Endodermal cell (in vitro differentiated cells): ENCODE measurements at regions not wholly inside any gene's neighbourhood (a gene's known extent, or its start where the extent isn't known, plus 50 kb on each side); places are given as distances from the start of the nearest gene placed in this dataset.

Experiments
- DNase-seq: peaks from one replicate; pipeline ENCODE4 v3.0.0-alpha.2; 2017
- H3K27ac ChIP-seq: 2 replicates; pipeline ENCODE4 v1.5.1; 2013; ENCODE audit warnings: mild to moderate bottlenecking, low read depth, low read length, moderate library complexity
- H3K27me3 ChIP-seq: 2 replicates; pipeline ENCODE4 v1.6.1; 2013; ENCODE audit warnings: mild to moderate bottlenecking, low read length, moderate library complexity; ENCODE audit not compliant: insufficient read depth, control insufficient read depth, poor library complexity, severe bottlenecking
- H3K36me3 ChIP-seq: 2 replicates; pipeline ENCODE4 v1.7.0; 2013; ENCODE audit warnings: mild to moderate bottlenecking, low read length, moderate library complexity; ENCODE audit not compliant: control insufficient read depth, insufficient read depth
- H3K4me1 ChIP-seq: one replicate; pipeline ENCODE4 v1.7.0; 2013; ENCODE audit warnings: low read length; ENCODE audit not compliant: control insufficient read depth, insufficient read depth
- H3K4me3 ChIP-seq: 2 replicates; pipeline ENCODE4 v1.5.1; 2013; ENCODE audit warnings: mild to moderate bottlenecking, low read length, moderate library complexity
- H3K9ac ChIP-seq: 2 replicates; pipeline ENCODE4 v1.6.1; 2013; ENCODE audit warnings: mild to moderate bottlenecking, low read length, moderate library complexity; ENCODE audit not compliant: poor library complexity, severe bottlenecking; ENCODE audit errors: extremely low read depth
- H3K9me3 ChIP-seq: 2 replicates; pipeline ENCODE4 v1.6.1; 2013; ENCODE audit warnings: mild to moderate bottlenecking, low read length, moderate library complexity; ENCODE audit not compliant: control insufficient read depth
- H3K27ac Mint-ChIP-seq: 2 replicates; pipeline ENCODE4 v1.8.0; 2020; ENCODE audit warnings: mixed read lengths
- H3K27me3 Mint-ChIP-seq: 2 replicates; pipeline ENCODE4 v1.8.0; 2021; ENCODE audit warnings: mild to moderate bottlenecking, mixed read lengths; ENCODE audit not compliant: insufficient read depth
- H3K36me3 Mint-ChIP-seq: 2 replicates; pipeline ENCODE4 v1.8.0; 2020; ENCODE audit warnings: low read depth, mixed read lengths
- H3K4me1 Mint-ChIP-seq: 2 replicates; pipeline ENCODE4 v1.8.0; 2020; ENCODE audit warnings: mixed read lengths
- H3K4me3 Mint-ChIP-seq: 2 replicates; pipeline ENCODE4 v1.8.0; 2020; ENCODE audit warnings: mild to moderate bottlenecking, moderate library complexity, mixed read lengths
- H3K9me3 Mint-ChIP-seq: 2 replicates; pipeline ENCODE4 v1.8.0; 2020; ENCODE audit warnings: mild to moderate bottlenecking, mixed read lengths
- CTCF ChIP-seq: fragments of 200-600 bp; sonication (generic); conservative IDR thresholded peaks from 2 replicates; pipeline ENCODE4 v1.5.0; 2021; ENCODE audit warnings: antibody characterized with exemption, mild to moderate bottlenecking
- WGBS, 2 experiments: methylation state at CpG; one replicate each; pipeline versions ENCODE4 v1.1.5 to v1.1.7; 2013; ENCODE audit warnings: missing lambda C conversion rate in 2 of 2, mixed read lengths in 1 of 2; ENCODE audit not compliant: insufficient coverage in 1 of 2, insufficient read length in 1 of 2; 5-methylcytosine and 5-hydroxymethylcytosine counted together

DNA sequence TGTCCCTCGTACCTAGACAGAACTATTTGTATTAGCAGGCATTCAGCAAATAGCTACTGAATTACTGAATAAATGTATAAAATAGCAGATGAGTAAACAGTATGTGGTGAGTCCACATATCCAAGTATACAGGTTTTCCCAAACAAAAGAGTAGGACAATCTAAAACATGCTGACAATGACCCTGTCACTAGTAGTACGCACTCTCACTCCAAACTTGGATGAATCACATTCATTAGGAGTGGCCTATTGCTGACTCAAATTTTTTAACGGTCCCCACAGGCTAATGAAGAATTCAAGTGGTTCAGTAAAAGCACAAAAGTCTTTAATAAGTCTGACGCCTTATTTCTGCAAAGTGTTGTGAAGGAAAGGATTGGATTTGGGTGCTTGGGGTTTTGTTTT lies 449.3 kb upstream of the THBS1 start:
- H3K27me3 Mint-ChIP-seq, result no peaks in the 10 kb centered on the region

DNA sequence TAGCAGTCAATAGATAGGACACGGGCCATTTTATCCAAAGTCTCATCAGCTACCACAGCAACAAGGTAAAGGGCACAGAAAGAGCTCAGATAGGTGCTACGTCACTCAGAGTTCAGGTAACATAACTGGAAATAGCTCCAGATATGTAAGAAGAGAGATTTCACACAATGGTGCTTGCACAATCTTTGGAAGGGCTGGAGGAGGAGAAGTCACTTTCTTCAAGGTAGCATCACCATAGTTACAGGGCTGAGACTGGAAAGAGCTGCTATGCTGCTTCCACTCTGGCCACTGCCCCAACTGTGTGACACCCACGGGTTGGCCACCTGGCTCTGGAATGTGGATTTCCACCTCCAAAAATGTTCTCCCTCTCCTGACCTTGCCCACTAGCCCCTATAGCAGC lies 448.8 kb upstream of the THBS1 start:
- Histone ChIP-seq H3K9me3 (no peaks in the 10 kb centered on the region), H3K4me3 (no peak overlapping the region), H3K36me3 (no peaks in the 10 kb centered on the region), H3K27me3 (no peaks in the 10 kb centered on the region), H3K27ac (no peak overlapping the region), H3K9ac (no peak overlapping the region), H3K4me1 (no peaks in the 10 kb centered on the region)
- Mint-ChIP-seq H3K9me3 (no peaks in the 10 kb centered on the region), H3K4me3 (no peak overlapping the region), H3K27ac (no peak overlapping the region), H3K36me3 (no peaks in the 10 kb centered on the region), H3K27me3 (no peaks in the 10 kb centered on the region), H3K4me1 (peaks cover 10% of the 10 kb centered on the region)
- no peak for TF ChIP-seq CTCF
- no peak for DNase-seq
- 79 to 86% methylated on average over 3 of the region's 3 CpGs for WGBS, 2 experiments

More for the DNA sequence above, 449.3 kb upstream of the THBS1 start:
- H3K36me3 Mint-ChIP-seq, result no peaks in the 10 kb centered on the region
- H3K27ac ChIP-seq, result no peak overlapping the region
- H3K9me3 Mint-ChIP-seq, result no peaks in the 10 kb centered on the region
- no peak overlapping the region for H3K9ac ChIP-seq
- DNase-seq, result no peak
- H3K4me3 Mint-ChIP-seq, result no peak overlapping the region
- no peaks in the 10 kb centered on the region for H3K9me3 ChIP-seq
- no peak overlapping the region for H3K27ac Mint-ChIP-seq
- H3K4me1 Mint-ChIP-seq, result peaks cover 10% of the 10 kb centered on the region
- no peaks in the 10 kb centered on the region for H3K36me3 ChIP-seq
- 86 to 93% methylated on average over 2 to 4 of the region's 4 CpGs for WGBS, 2 experiments
- TF ChIP-seq CTCF, result no peak
- H3K27me3 ChIP-seq, result no peaks in the 10 kb centered on the region
- no peaks in the 10 kb centered on the region for H3K4me1 ChIP-seq
- no peak overlapping the region for H3K4me3 ChIP-seq

DNA sequence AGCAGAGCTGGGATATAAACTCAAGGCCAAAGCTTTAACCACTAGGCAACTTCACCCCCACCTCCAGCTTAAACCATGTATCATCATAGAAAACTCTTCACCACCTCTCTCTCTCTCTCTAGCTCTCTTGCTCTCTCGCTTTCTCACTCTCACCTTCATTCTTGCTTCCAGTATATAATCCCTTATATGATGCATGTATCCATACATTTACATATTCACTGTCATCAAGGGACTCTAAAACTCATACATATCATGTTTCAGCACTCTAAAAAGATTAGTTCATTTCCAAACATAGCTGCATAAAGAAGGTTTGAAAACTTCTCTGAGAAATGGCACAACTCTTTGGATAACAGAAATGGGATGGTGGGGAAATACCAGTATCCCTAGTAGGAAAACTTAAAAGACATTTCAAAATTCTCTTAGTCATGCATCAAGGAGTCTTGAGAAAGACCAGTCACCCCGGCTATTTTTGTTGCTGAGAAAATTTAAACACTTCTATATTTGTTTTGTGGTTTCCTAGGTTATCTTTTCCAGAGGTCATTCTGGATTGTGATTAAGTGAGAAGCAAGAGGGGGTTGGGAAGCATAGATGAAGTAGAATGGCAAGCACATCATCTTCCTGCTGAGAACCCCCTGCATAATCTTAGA lies 447.8 kb upstream of the THBS1 start:
- H3K27me3 Mint-ChIP-seq, result no peaks in the 10 kb centered on the region
- H3K27ac Mint-ChIP-seq, result no peak overlapping the region
- Histone ChIP-seq H3K9ac (no peak overlapping the region), H3K4me3 (no peak overlapping the region), H3K4me1 (no peaks in the 10 kb centered on the region), H3K27me3 (no peaks in the 10 kb centered on the region), H3K36me3 (no peaks in the 10 kb centered on the region), H3K27ac (no peak overlapping the region), H3K9me3 (no peaks in the 10 kb centered on the region)
- 80 to 91% methylated on average over 2 of the region's 2 CpGs for WGBS, 2 experiments
- no peaks in the 10 kb centered on the region for H3K9me3 Mint-ChIP-seq
- peaks cover 4% of the 10 kb centered on the region for H3K4me1 Mint-ChIP-seq
- DNase-seq, result no peak
- no peaks in the 10 kb centered on the region for H3K36me3 Mint-ChIP-seq
- TF ChIP-seq CTCF, result no peak
- no peak overlapping the region for H3K4me3 Mint-ChIP-seq
